ENCODE measurements at regions not wholly inside any gene's neighbourhood (a gene's known extent, or its start where the extent isn't known, plus 50 kb on each side); places are given as distances from the start of the nearest gene placed in this dataset.

GRCh38 chr2:158917121-158917520 is 51.3 kb upstream of the TANC1 start:
- no peak overlapping the region for H3K27ac ChIP-seq
- no peak for DNase-seq
- no peaks in the 10 kb centered on the region for H3K9me3 ChIP-seq (ENCODE audit: severe bottlenecking)
- no peak for TF ChIP-seq CTCF (IDR thresholded peaks at IDR 0.05; ENCODE audit: low read depth, low read length)
- no peak overlapping the region for H3K4me3 ChIP-seq (ENCODE audit: low read depth, low read length)
- no peaks in the 10 kb centered on the region for H3K27me3 ChIP-seq (ENCODE audit: insufficient read depth, low read depth, severe bottlenecking)
- H3K36me3 ChIP-seq, result no peaks in the 10 kb centered on the region

GRCh38 chr2:158918452-158918851 is 50.0 kb upstream of the TANC1 start:
- H3K36me3 ChIP-seq, result no peaks in the 10 kb centered on the region
- no peaks in the 10 kb centered on the region for H3K9me3 ChIP-seq (ENCODE audit: severe bottlenecking)
- H3K27me3 ChIP-seq (ENCODE audit: insufficient read depth, low read depth, severe bottlenecking), result no peaks in the 10 kb centered on the region
- no peak overlapping the region for H3K27ac ChIP-seq
- no peak overlapping the region for H3K4me3 ChIP-seq (ENCODE audit: low read depth, low read length)
- TF ChIP-seq CTCF (IDR thresholded peaks at IDR 0.05; ENCODE audit: low read depth, low read length), result no peak
- DNase-seq, result no peak

Data from WERI-Rb-1 (cell line).